GM12891 (cell line): ENCODE measurements at regions not wholly inside any gene's neighbourhood (a gene's known extent, or its start where the extent isn't known, plus 50 kb on each side); places are given as distances from the start of the nearest gene placed in this dataset.

Source experiments
- PAX5 ChIP-seq: IDR thresholded peaks from 2 replicates; pipeline ENCODE4 v1.6.1; 2011; ENCODE audit warnings: low read length, moderate library complexity, mild to moderate bottlenecking; ENCODE audit not compliant: insufficient read depth, severe bottlenecking
- POLR2A ChIP-seq: IDR thresholded peaks from 2 replicates; pipeline ENCODE4 v1.6.1; 2011; ENCODE audit warnings: low read depth, low read length, control low read depth
- POLR2AphosphoS5 ChIP-seq: IDR thresholded peaks from 2 replicates; pipeline ENCODE4 v1.6.1; 2011; ENCODE audit warnings: low read depth, low read length, control low read depth
- SPI1 ChIP-seq: IDR thresholded peaks from 2 replicates; pipeline ENCODE4 v1.6.1; 2011; ENCODE audit warnings: low read depth, low read length, control low read depth
- TAF1 ChIP-seq: IDR thresholded peaks from 2 replicates; pipeline ENCODE4 v1.6.1; 2011; ENCODE audit warnings: low read depth, low read length, control low read depth

- TF ChIP-seq POLR2A: no peak
- TF ChIP-seq POLR2AphosphoS5: no peak
- no peak for TF ChIP-seq TAF1
- TF ChIP-seq SPI1: no peak
- TF ChIP-seq PAX5: no peak
These were observed 72.8 kb upstream of the RALGAPA2 start for GRCh38 chr20:20785226-20785625.
